HCT116 (cell line): ENCODE measurements at regions not wholly inside any gene's neighbourhood (a gene's known extent, or its start where the extent isn't known, plus 50 kb on each side); places are given as distances from the start of the nearest gene placed in this dataset.

Experiments used
- ATAC-seq: fragments of 200-7000 bp; cut with Tn5 transposase; 2 replicates; pipeline ENCODE4 v1.9.1; 2020; ENCODE audit warnings: mild to moderate bottlenecking, moderate library complexity
- BruUV-seq: library from RNA; stranded (reverse); fragments of 400-500 nt; replicated peaks from 2 replicates; lab custom pipeline; 2021; lab: Mats Ljungman, UMichigan
- CTCF ChIA-PET: fragments of 300-600 bp; sonication (Branson Sonifier 250); formaldehyde crosslinking; loops from one replicate; lab custom pipeline; 2021; ENCODE audit warnings: antibody characterized with exemption; lab: Charles Lee
- POLR2A ChIA-PET: fragments of 300-600, 350-600 bp; sonication (Branson Sonifier 250); formaldehyde crosslinking; loops from one replicate; lab custom pipeline; 2021; ENCODE audit warnings: antibody characterized with exemption; lab: Charles Lee
- RAD21 ChIA-PET, 2 experiments: fragments of 300-600 bp; sonication (Branson Sonifier 250); formaldehyde crosslinking; loops; one replicate each; lab custom pipeline; 2023; ENCODE audit warnings: low total read pairs in 2 of 2; ENCODE audit not compliant: uncharacterized antibody in 2 of 2, unreplicated experiment in 2 of 2, low non-redundant PET in 1 of 2; lab: Charles Lee
- DNase-seq: peaks from one replicate; pipeline ENCODE4 v3.0.0-alpha.2; 2010; ENCODE audit warnings: low read depth, low spot score
- H2AFZ ChIP-seq: fragments of 200-600 bp; shearing (Covaris generic), sonication (generic); 2 replicates; pipeline ENCODE4 v1.6.1; 2017; ENCODE audit warnings: low read depth, mixed run types, mixed read lengths, antibody characterized with exemption, low read length; ENCODE audit not compliant: poor library complexity, severe bottlenecking
- H3K27ac ChIP-seq: 2 replicates; pipeline ENCODE4 v1.5.1; 2012; ENCODE audit warnings: low read depth, low read length
- H3K27me3 ChIP-seq: fragments of 200-600 bp; sonication (generic); 2 replicates; pipeline ENCODE4 v1.6.1; 2016; ENCODE audit warnings: mixed run types, low read length, mixed read lengths; ENCODE audit not compliant: insufficient read depth
- H3K36me3 ChIP-seq, 2 experiments: fragments of 200-500 bp in 1 of 2; fragments of 200-600 bp in 1 of 2; sonication (Bioruptor generic) in 1 of 2; sonication (generic) in 1 of 2; 2 replicates each; pipeline versions ENCODE4 v1.5.1 to v1.6.1; 2014 to 2016; ENCODE audit warnings: low read length in 2 of 2, inconsistent platforms in 1 of 2, mixed read lengths in 1 of 2, mixed run types in 1 of 2; ENCODE audit not compliant: insufficient read depth in 2 of 2, control insufficient read depth in 1 of 2
- H3K4me1 ChIP-seq, 2 experiments: fragments of 200-600 bp in 1 of 2; sonication (generic) in 1 of 2; 2 replicates each; pipeline versions ENCODE4 v1.5.1 to v1.6.1; 2012 to 2017; ENCODE audit warnings: low read length in 2 of 2, inconsistent platforms in 1 of 2, mild to moderate bottlenecking in 1 of 2, mixed read lengths in 1 of 2, mixed run types in 1 of 2, moderate library complexity in 1 of 2; ENCODE audit not compliant: insufficient read depth in 2 of 2, control insufficient read depth in 1 of 2
- H3K4me2 ChIP-seq: fragments of 200-600 bp; sonication (generic); 2 replicates; pipeline ENCODE4 v1.6.1; 2017; ENCODE audit warnings: mixed run types, low read length, mixed read lengths
- H3K4me3 ChIP-seq, 2 experiments: fragments of 200-600 bp in 1 of 2; sonication (generic) in 1 of 2; replicated peaks in 1 of 2; 2 replicates each; pipeline ENCODE4 v1.5.1; 2011 to 2016; ENCODE audit warnings: low read length in 2 of 2, control low read depth in 1 of 2, low read depth in 1 of 2, mild to moderate bottlenecking in 1 of 2, mixed read lengths in 1 of 2, mixed run types in 1 of 2
- H3K79me2 ChIP-seq: fragments of 200-600 bp; sonication (generic); 2 replicates; pipeline ENCODE4 v1.6.1; 2017; ENCODE audit warnings: mild to moderate bottlenecking, mixed run types, low read length, moderate library complexity, mixed read lengths; ENCODE audit not compliant: insufficient read depth
- H3K9ac ChIP-seq: fragments of 200-600 bp; sonication (generic); 2 replicates; pipeline ENCODE4 v1.6.1; 2016; ENCODE audit warnings: low read length, mixed read lengths
- H3K9me2 ChIP-seq: fragments of 200-600 bp; sonication (generic), shearing (Covaris generic); 2 replicates; pipeline ENCODE4 v1.6.1; 2017; ENCODE audit warnings: mixed run types, mild to moderate bottlenecking, moderate library complexity; ENCODE audit not compliant: insufficient read depth
- H3K9me3 ChIP-seq, 2 experiments: fragments of 200-500 bp in 1 of 2; fragments of 200-600 bp in 1 of 2; sonication (Bioruptor generic) in 1 of 2; sonication (generic) in 1 of 2; 2 replicates each; pipeline ENCODE4 v1.6.1; 2014 to 2017; ENCODE audit warnings: low read length in 2 of 2, mixed read lengths in 2 of 2, inconsistent platforms in 1 of 2, low read depth in 1 of 2, mild to moderate bottlenecking in 1 of 2, mixed run types in 1 of 2, moderate library complexity in 1 of 2; ENCODE audit not compliant: control insufficient read depth in 1 of 2, insufficient read depth in 1 of 2
- H4K20me1 ChIP-seq: fragments of 200-600 bp; sonication (generic), shearing (Covaris generic); 2 replicates; pipeline ENCODE4 v1.6.1; 2017; ENCODE audit warnings: mixed run types, mild to moderate bottlenecking, moderate library complexity; ENCODE audit not compliant: insufficient read depth
- EGR1 ChIP-seq: IDR thresholded peaks from 2 replicates; pipeline ENCODE4 v1.6.1; 2012; ENCODE audit warnings: low read depth
- ELF1 ChIP-seq: IDR thresholded peaks from 2 replicates; pipeline ENCODE4 v1.6.1; 2012; ENCODE audit warnings: low read depth, borderline replicate concordance
- EZH2phosphoT487 ChIP-seq: fragments of 200-600 bp; IDR thresholded peaks from 2 replicates; pipeline ENCODE4 v1.6.1; 2018; ENCODE audit warnings: antibody characterized with exemption, borderline replicate concordance
- JUND ChIP-seq: IDR thresholded peaks from 2 replicates; pipeline ENCODE4 v1.6.1; 2012
- POLR2A ChIP-seq: IDR thresholded peaks from 2 replicates; pipeline ENCODE4 v1.7.0; 2011; ENCODE audit warnings: borderline replicate concordance; ENCODE audit not compliant: insufficient read depth, insufficient read length; ENCODE audit errors: extremely low read depth
- RAD21 ChIP-seq: IDR thresholded peaks from 2 replicates; pipeline ENCODE4 v1.6.1; 2012; ENCODE audit warnings: low read depth, mild to moderate bottlenecking
- SIN3A ChIP-seq: IDR thresholded peaks from 2 replicates; pipeline ENCODE4 v1.6.1; 2012; ENCODE audit warnings: low read depth
- SP1 ChIP-seq: IDR thresholded peaks from 2 replicates; pipeline ENCODE4 v1.6.1; 2012; ENCODE audit warnings: low read depth
- TCF7L2 ChIP-seq: IDR thresholded peaks from 2 replicates; pipeline ENCODE4 v1.7.0; 2011; ENCODE audit warnings: borderline replicate concordance, inconsistent platforms; ENCODE audit not compliant: insufficient read depth, insufficient read length; ENCODE audit errors: extremely low read depth
- ZFX ChIP-seq: fragments of 450-650 bp; IDR thresholded peaks from 2 replicates; pipeline ENCODE4 v1.6.1; 2017
- ZNF274 ChIP-seq: fragments of 200-500 bp; sonication (Bioruptor generic); IDR thresholded peaks from 2 replicates; pipeline ENCODE4 v1.6.1; 2014; ENCODE audit warnings: mild to moderate bottlenecking, low read depth, low read length, inconsistent platforms
- intact Hi-C: fragments of 100-400 bp; cut with micrococcal nuclease; formaldehyde crosslinking; loops from 2 replicates; pipeline ENCODE4 v1.10.0; 2022
- TF ChIP-seq, protein P1 (sequence below), 3 experiments: fragments of 200-600 bp in 1 of 3; sonication (generic) in 1 of 3; IDR thresholded peaks in 2 of 3; conservative IDR thresholded peaks in 1 of 3; 2 replicates each; pipeline ENCODE4 v1.5.1; 2012 to 2017; ENCODE audit warnings: low read depth in 2 of 3, low read length in 2 of 3, antibody characterized with exemption in 1 of 3, borderline replicate concordance in 1 of 3, control low read depth in 1 of 3, mild to moderate bottlenecking in 1 of 3, mixed read lengths in 1 of 3, mixed run types in 1 of 3, moderate library complexity in 1 of 3; ENCODE audit not compliant: insufficient read depth in 1 of 3
- TF ChIP-seq, protein P2 (sequence below): IDR thresholded peaks from 2 replicates; pipeline ENCODE4 v1.6.1; 2012
- TF ChIP-seq, protein P3 (sequence below): IDR thresholded peaks from 2 replicates; pipeline ENCODE4 v1.6.1; 2012
- TF ChIP-seq, protein P4 (sequence below): IDR thresholded peaks from 2 replicates; pipeline ENCODE4 v1.6.1; 2012; ENCODE audit warnings: low read depth

DNA sequence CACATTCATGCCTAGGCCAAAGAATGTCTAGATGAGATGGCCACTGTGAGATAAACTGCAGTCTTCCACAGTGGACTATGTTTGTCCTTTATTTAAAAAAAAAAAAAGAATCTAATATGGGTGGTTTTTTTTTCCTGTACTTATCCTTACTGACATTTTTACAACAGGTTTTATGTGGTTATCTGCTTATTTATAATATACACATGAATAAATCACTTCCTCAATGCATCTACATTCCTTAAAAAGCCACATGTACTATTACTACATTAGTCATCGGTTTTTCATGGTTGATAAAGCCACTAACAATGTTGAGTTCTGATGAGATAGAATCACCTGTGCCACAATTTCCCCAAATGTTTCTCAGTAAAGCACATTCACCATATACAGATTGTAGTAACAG lies 341.3 kb upstream of the THBS1 start:
- no peaks in the 10 kb centered on the region for H4K20me1 ChIP-seq
- no peak overlapping the region for H2AFZ ChIP-seq
- H3K4me2 ChIP-seq: no peak overlapping the region
- no peaks in the 10 kb centered on the region for H3K9me2 ChIP-seq
- H3K9ac ChIP-seq: no peak overlapping the region
- H3K4me1 ChIP-seq: no peaks in the 10 kb centered on the region
- no peak overlapping the region for H3K27ac ChIP-seq
- ChIA-PET CTCF (no interaction called here), POLR2A (no interaction called here), RAD21 (no interaction called here)
- no peak for TF ChIP-seq SIN3A
- no peak for TF ChIP-seq POLR2A
- TF ChIP-seq EGR1: no peak
- ATAC-seq: no peak
- H3K4me3 ChIP-seq: no peak overlapping the region
- H3K9me3 ChIP-seq: no peaks in the 10 kb centered on the region
- no peaks in the 10 kb centered on the region for H3K36me3 ChIP-seq
- H3K79me2 ChIP-seq: no peaks in the 10 kb centered on the region
- DNase-seq: no peak
- no TSS peak for BruUV-seq
- intact Hi-C loops: no loop called here
- H3K27me3 ChIP-seq: no peaks in the 10 kb centered on the region

DNA sequence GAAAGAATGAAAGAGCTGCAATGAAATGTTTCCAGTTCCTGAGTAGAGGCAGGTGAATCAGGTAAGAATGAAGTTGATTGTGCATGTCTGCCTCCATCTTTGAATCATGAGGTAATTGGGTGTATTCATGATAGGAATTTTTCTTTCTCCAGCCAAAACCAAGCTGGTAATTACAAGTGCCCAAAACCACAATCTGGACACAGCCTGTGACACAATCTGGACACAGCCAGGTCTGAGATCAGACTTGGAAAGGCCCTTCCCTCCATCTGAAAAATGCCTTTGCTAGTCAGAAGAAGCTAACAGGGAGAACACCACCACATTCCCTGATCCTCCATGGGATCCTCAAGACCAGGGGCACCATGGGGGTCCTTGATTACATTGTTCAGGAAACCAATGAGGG lies 338.5 kb upstream of the THBS1 start:
- no TSS peak for BruUV-seq
- ATAC-seq (no peak), DNase-seq (no peak)
- H3K9me2 ChIP-seq: 0 out of 2 replicates have a peak, but pooled peaks cover 3% of the 10 kb centered on the region
- no peaks in the 10 kb centered on the region for H3K79me2 ChIP-seq
- CTCF ChIA-PET: no interaction called here
- RAD21 ChIA-PET: no interaction called here
- H3K4me2 ChIP-seq: no peak overlapping the region
- TF ChIP-seq EZH2phosphoT487: no peak
- TF ChIP-seq, protein P1, sequence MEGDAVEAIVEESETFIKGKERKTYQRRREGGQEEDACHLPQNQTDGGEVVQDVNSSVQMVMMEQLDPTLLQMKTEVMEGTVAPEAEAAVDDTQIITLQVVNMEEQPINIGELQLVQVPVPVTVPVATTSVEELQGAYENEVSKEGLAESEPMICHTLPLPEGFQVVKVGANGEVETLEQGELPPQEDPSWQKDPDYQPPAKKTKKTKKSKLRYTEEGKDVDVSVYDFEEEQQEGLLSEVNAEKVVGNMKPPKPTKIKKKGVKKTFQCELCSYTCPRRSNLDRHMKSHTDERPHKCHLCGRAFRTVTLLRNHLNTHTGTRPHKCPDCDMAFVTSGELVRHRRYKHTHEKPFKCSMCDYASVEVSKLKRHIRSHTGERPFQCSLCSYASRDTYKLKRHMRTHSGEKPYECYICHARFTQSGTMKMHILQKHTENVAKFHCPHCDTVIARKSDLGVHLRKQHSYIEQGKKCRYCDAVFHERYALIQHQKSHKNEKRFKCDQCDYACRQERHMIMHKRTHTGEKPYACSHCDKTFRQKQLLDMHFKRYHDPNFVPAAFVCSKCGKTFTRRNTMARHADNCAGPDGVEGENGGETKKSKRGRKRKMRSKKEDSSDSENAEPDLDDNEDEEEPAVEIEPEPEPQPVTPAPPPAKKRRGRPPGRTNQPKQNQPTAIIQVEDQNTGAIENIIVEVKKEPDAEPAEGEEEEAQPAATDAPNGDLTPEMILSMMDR (IDR thresholded peaks at IDR 0.05 in 2 of 3, conservative IDR thresholded peaks at IDR 0.05 in 1 of 3; ENCODE audit: borderline replicate concordance in 1 of 3, insufficient read depth in 1 of 3, low read depth in 2 of 3, low read length in 2 of 3): no peak
- TF ChIP-seq SIN3A: no peak
- no peak for TF ChIP-seq POLR2A
- TF ChIP-seq, protein P2, sequence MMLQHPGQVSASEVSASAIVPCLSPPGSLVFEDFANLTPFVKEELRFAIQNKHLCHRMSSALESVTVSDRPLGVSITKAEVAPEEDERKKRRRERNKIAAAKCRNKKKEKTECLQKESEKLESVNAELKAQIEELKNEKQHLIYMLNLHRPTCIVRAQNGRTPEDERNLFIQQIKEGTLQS: no peak
- TF ChIP-seq, protein P3, sequence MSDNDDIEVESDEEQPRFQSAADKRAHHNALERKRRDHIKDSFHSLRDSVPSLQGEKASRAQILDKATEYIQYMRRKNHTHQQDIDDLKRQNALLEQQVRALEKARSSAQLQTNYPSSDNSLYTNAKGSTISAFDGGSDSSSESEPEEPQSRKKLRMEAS: no peak
- TF ChIP-seq ELF1: no peak
- no peak for TF ChIP-seq JUND
- no peak for TF ChIP-seq ZFX
- no peak for TF ChIP-seq RAD21
- TF ChIP-seq SP1: no peak
- no peak for TF ChIP-seq ZNF274
- TF ChIP-seq, protein P4, sequence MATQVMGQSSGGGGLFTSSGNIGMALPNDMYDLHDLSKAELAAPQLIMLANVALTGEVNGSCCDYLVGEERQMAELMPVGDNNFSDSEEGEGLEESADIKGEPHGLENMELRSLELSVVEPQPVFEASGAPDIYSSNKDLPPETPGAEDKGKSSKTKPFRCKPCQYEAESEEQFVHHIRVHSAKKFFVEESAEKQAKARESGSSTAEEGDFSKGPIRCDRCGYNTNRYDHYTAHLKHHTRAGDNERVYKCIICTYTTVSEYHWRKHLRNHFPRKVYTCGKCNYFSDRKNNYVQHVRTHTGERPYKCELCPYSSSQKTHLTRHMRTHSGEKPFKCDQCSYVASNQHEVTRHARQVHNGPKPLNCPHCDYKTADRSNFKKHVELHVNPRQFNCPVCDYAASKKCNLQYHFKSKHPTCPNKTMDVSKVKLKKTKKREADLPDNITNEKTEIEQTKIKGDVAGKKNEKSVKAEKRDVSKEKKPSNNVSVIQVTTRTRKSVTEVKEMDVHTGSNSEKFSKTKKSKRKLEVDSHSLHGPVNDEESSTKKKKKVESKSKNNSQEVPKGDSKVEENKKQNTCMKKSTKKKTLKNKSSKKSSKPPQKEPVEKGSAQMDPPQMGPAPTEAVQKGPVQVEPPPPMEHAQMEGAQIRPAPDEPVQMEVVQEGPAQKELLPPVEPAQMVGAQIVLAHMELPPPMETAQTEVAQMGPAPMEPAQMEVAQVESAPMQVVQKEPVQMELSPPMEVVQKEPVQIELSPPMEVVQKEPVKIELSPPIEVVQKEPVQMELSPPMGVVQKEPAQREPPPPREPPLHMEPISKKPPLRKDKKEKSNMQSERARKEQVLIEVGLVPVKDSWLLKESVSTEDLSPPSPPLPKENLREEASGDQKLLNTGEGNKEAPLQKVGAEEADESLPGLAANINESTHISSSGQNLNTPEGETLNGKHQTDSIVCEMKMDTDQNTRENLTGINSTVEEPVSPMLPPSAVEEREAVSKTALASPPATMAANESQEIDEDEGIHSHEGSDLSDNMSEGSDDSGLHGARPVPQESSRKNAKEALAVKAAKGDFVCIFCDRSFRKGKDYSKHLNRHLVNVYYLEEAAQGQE: no peak
- TF ChIP-seq EGR1: no peak
- no peak for TF ChIP-seq TCF7L2
- intact Hi-C loops: no loop called here
- H3K27ac ChIP-seq: no peak overlapping the region
- no peaks in the 10 kb centered on the region for H3K9me3 ChIP-seq
- POLR2A ChIA-PET: no interaction called here
- no peaks in the 10 kb centered on the region for H4K20me1 ChIP-seq
- H3K9ac ChIP-seq: no peak overlapping the region
- H3K4me1 ChIP-seq: no peaks in the 10 kb centered on the region
- H3K4me3 ChIP-seq: no peak overlapping the region
- H2AFZ ChIP-seq: no peak overlapping the region
- no peaks in the 10 kb centered on the region for H3K27me3 ChIP-seq
- no peaks in the 10 kb centered on the region for H3K36me3 ChIP-seq
